ENCODE measurements at regions not wholly inside any gene's neighbourhood (a gene's known extent, or its start where the extent isn't known, plus 50 kb on each side); places are given as distances from the start of the nearest gene placed in this dataset.

DNA sequence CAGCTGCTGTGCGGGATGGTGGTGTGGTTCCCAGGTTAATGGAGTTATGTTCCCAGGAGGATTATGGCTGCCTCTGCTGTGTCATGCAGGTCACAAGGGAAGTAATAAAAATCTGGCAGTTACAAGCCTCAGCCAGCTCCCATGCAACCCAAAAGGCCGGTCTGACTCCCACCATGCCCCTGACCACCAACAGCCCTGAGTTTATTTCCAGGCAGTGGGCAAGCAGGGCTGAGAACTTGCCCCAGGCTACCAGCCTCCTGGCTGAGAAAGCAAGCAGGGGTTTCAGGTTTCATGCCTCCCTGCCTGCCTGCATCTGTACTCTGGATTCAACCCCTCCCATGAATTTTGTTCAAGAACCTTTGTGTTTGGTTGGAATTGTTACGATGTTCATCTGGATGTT, 732.7 kb upstream of the POU3F4 start:
- TF ChIP-seq, protein P1, sequence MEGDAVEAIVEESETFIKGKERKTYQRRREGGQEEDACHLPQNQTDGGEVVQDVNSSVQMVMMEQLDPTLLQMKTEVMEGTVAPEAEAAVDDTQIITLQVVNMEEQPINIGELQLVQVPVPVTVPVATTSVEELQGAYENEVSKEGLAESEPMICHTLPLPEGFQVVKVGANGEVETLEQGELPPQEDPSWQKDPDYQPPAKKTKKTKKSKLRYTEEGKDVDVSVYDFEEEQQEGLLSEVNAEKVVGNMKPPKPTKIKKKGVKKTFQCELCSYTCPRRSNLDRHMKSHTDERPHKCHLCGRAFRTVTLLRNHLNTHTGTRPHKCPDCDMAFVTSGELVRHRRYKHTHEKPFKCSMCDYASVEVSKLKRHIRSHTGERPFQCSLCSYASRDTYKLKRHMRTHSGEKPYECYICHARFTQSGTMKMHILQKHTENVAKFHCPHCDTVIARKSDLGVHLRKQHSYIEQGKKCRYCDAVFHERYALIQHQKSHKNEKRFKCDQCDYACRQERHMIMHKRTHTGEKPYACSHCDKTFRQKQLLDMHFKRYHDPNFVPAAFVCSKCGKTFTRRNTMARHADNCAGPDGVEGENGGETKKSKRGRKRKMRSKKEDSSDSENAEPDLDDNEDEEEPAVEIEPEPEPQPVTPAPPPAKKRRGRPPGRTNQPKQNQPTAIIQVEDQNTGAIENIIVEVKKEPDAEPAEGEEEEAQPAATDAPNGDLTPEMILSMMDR (conservative IDR thresholded peaks at IDR 0.05 in 1 of 2, IDR thresholded peaks at IDR 0.05 in 1 of 2; ENCODE audit: extremely low read depth in 1 of 2, insufficient read depth in 1 of 2, low read depth in 1 of 2, low read length in 2 of 2), result no peak
- TF ChIP-seq EZH2 (IDR thresholded peaks at IDR 0.05; ENCODE audit: borderline replicate concordance, low read length), result no peak
